Liver (tissue), 8 donors: ENCODE measurements at regions not wholly inside any gene's neighbourhood (a gene's known extent, or its start where the extent isn't known, plus 50 kb on each side); places are given as distances from the start of the nearest gene placed in this dataset.

Experiments
- DNase-seq: peaks from one replicate; pipeline ENCODE4 v3.0.0-alpha.2; 2017; ENCODE audit warnings: low spot score
- H3K27ac ChIP-seq, 2 donors: one replicate each; pipeline ENCODE4 v1.7.0; 2013; ENCODE audit warnings: inconsistent platforms in 2 of 2, low read length in 2 of 2, control low read depth in 1 of 2, low read depth in 1 of 2, mild to moderate bottlenecking in 1 of 2
- H3K27me3 ChIP-seq, 4 donors: one replicate each; pipeline versions ENCODE4 v1.6.1 to v1.7.0; 2013; ENCODE audit warnings: low read length in 3 of 4, inconsistent platforms in 1 of 4, mild to moderate bottlenecking in 1 of 4, moderate library complexity in 1 of 4; ENCODE audit not compliant: control insufficient read depth in 4 of 4, insufficient read depth in 4 of 4
- H3K36me3 ChIP-seq, 4 donors: one replicate each; pipeline versions ENCODE4 v1.6.1 to v1.7.0; 2013; ENCODE audit warnings: low read length in 3 of 4, mild to moderate bottlenecking in 3 of 4, low read depth in 1 of 4, moderate library complexity in 1 of 4; ENCODE audit not compliant: control insufficient read depth in 4 of 4, insufficient read depth in 3 of 4
- H3K4me1 ChIP-seq, 4 donors: one replicate each; pipeline versions ENCODE4 v1.6.1 to v1.7.0; 2013; ENCODE audit warnings: low read length in 3 of 4, mild to moderate bottlenecking in 3 of 4, moderate library complexity in 1 of 4; ENCODE audit not compliant: control insufficient read depth in 4 of 4, insufficient read depth in 4 of 4
- H3K4me3 ChIP-seq, 3 donors: one replicate each; pipeline versions ENCODE4 v1.6.1 to v1.7.0; 2013; ENCODE audit warnings: low read length in 3 of 3, control low read depth in 1 of 3, low read depth in 1 of 3, mild to moderate bottlenecking in 1 of 3
- H3K9ac ChIP-seq, 2 donors: one replicate each; pipeline ENCODE4 v1.7.0; 2013; ENCODE audit warnings: low read length in 2 of 2, mild to moderate bottlenecking in 2 of 2, moderate library complexity in 2 of 2, control low read depth in 1 of 2, low read depth in 1 of 2
- H3K9me3 ChIP-seq, 4 donors: one replicate each; pipeline versions ENCODE4 v1.6.1 to v1.7.0; 2013; ENCODE audit warnings: low read length in 3 of 4; ENCODE audit not compliant: control insufficient read depth in 4 of 4
- EGR1 ChIP-seq, 2 donors: IDR thresholded peaks; 2 replicates each; pipeline ENCODE4 v1.6.1; 2016 to 2018; ENCODE audit warnings: antibody characterized with exemption in 2 of 2, low read depth in 2 of 2
- FOXA1 ChIP-seq: IDR thresholded peaks from 2 replicates; pipeline ENCODE4 v1.6.1; 2016; ENCODE audit warnings: antibody characterized with exemption
- FOXA2 ChIP-seq: IDR thresholded peaks from 2 replicates; pipeline ENCODE4 v1.6.1; 2016; ENCODE audit warnings: antibody characterized with exemption
- HNF4A ChIP-seq, 2 donors: conservative IDR thresholded peaks; 2 replicates each; pipeline ENCODE4 v1.6.1; 2016; ENCODE audit warnings: antibody characterized with exemption in 2 of 2, mild to moderate bottlenecking in 2 of 2
- HNF4G ChIP-seq: IDR thresholded peaks from 2 replicates; pipeline ENCODE4 v1.6.1; 2016; ENCODE audit warnings: antibody characterized with exemption
- JUND ChIP-seq, 2 donors: IDR thresholded peaks; 2 replicates each; pipeline ENCODE4 v1.6.1; 2016; ENCODE audit warnings: antibody characterized with exemption in 2 of 2
- NR2F2 ChIP-seq: IDR thresholded peaks from 2 replicates; pipeline ENCODE4 v1.6.1; 2016; ENCODE audit warnings: antibody characterized with exemption
- RAD21 ChIP-seq, 2 donors: IDR thresholded peaks; 2 replicates each; pipeline ENCODE4 v1.6.1; 2016; ENCODE audit warnings: antibody characterized with exemption in 2 of 2, mild to moderate bottlenecking in 2 of 2
- SP1 ChIP-seq: IDR thresholded peaks from 2 replicates; pipeline ENCODE4 v1.6.1; 2018; ENCODE audit warnings: antibody characterized with exemption, mild to moderate bottlenecking
- TAF1 ChIP-seq: conservative IDR thresholded peaks from 2 replicates; pipeline ENCODE4 v1.6.1; 2016; ENCODE audit warnings: antibody characterized with exemption, mild to moderate bottlenecking
- YY1 ChIP-seq: IDR thresholded peaks from 2 replicates; pipeline ENCODE4 v1.6.1; 2016; ENCODE audit warnings: antibody characterized with exemption, mild to moderate bottlenecking
- WGBS: extraction: QIAGEN DNeasy Blood & Tissue Kit; methylation state at CpG from one replicate; pipeline ENCODE4 v1.1.7; 2013; 5-methylcytosine and 5-hydroxymethylcytosine counted together
- TF ChIP-seq, protein P1 (sequence below): IDR thresholded peaks from 2 replicates; pipeline ENCODE4 v1.6.1; 2016; ENCODE audit warnings: antibody characterized with exemption
- TF ChIP-seq, protein P2 (sequence below): IDR thresholded peaks from 2 replicates; pipeline ENCODE4 v1.6.1; 2016; ENCODE audit warnings: antibody characterized with exemption, mild to moderate bottlenecking
- TF ChIP-seq, protein P3 (sequence below): IDR thresholded peaks from 2 replicates; pipeline ENCODE4 v1.6.1; 2016; ENCODE audit warnings: antibody characterized with exemption
- TF ChIP-seq, protein P4 (sequence below): fragments of 150-350 bp; IDR thresholded peaks from 2 replicates; pipeline ENCODE4 v1.5.1; 2017; ENCODE audit warnings: improper control_type of control experiment, low read depth, low read length; ENCODE audit not compliant: missing input control
- TF ChIP-seq, protein P5 (sequence below): IDR thresholded peaks from 2 replicates; pipeline ENCODE4 v1.6.1; 2016; ENCODE audit warnings: antibody characterized with exemption
- donor health status: healthy.
- donor health status: healthy.
- donor health status: healthy.
- donor health status: healthy.
- donor health status: healthy.

DNA sequence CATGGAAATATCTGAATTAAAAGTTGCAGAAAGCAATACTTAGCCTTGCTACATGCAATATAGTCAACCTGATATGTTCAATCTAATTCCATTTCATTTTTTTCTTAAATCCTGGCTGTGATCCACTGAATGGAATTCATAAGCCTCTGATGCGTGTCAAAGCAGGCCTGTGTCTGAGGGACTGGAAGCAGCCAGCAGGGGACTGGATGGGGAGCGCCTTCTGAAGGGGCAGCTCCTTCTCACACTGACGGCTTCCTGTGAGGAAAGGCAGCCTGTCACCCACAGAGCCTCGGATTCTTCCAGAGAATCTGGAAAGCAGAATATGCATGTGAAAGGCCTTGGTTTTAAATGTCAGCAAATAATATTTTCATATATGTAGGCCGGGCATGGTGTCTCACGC is 73.5 kb downstream of the KCNF1 start (continued):
- no peak for TF ChIP-seq EGR1 (IDR thresholded peaks at IDR 0.05; ENCODE audit: low read depth in 2 of 2)
- no peak for TF ChIP-seq JUND (IDR thresholded peaks at IDR 0.05)

DNA sequence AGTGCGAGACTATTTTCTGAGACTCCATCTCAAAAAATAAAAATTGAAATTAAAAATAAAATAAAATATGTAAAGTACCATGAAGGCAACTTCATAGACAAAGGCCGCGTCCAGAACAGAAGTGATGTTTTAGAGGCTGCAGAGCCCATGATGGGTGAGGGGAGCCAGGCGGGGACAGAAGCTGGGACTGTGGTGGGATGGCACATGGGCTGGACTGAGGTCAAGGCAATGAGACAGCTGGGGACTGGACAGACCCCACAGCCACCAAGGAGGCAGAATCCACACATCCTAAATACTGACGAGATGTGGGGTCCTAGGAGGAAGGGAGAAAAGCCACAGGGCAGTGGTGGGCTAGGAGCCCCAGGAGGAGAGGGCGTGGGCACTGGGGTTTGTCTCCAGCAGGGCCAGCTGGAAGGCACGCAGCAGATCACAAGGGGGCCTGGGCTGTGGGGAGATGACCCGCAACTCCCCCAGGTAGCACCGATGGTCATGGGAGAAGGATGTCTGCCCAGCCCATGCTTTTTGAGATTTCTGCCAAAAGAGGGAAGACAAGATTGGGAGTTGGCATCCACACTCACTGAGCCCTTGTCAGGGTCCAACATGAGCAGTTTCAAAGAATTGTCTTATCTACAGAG is 74.3 kb downstream of the KCNF1 start:
- no peak overlapping the region for H3K27ac ChIP-seq
- 91% methylated on average over 9 of the region's 9 CpGs for WGBS
- H3K4me3 ChIP-seq, result no peak overlapping the region
- H3K36me3 ChIP-seq, result no peaks in the 10 kb centered on the region
- no peaks in the 10 kb centered on the region for H3K9me3 ChIP-seq
- no peak overlapping the region for H3K9ac ChIP-seq
- no peaks in the 10 kb centered on the region for H3K4me1 ChIP-seq
- TF ChIP-seq TAF1 (no peak), FOXA1 (no peak), JUND (IDR thresholded peaks at IDR 0.05) (no peak), YY1 (no peak), NR2F2 (no peak)
- TF ChIP-seq, protein P1, sequence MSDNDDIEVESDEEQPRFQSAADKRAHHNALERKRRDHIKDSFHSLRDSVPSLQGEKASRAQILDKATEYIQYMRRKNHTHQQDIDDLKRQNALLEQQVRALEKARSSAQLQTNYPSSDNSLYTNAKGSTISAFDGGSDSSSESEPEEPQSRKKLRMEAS, result no peak
- TF ChIP-seq, protein P2, sequence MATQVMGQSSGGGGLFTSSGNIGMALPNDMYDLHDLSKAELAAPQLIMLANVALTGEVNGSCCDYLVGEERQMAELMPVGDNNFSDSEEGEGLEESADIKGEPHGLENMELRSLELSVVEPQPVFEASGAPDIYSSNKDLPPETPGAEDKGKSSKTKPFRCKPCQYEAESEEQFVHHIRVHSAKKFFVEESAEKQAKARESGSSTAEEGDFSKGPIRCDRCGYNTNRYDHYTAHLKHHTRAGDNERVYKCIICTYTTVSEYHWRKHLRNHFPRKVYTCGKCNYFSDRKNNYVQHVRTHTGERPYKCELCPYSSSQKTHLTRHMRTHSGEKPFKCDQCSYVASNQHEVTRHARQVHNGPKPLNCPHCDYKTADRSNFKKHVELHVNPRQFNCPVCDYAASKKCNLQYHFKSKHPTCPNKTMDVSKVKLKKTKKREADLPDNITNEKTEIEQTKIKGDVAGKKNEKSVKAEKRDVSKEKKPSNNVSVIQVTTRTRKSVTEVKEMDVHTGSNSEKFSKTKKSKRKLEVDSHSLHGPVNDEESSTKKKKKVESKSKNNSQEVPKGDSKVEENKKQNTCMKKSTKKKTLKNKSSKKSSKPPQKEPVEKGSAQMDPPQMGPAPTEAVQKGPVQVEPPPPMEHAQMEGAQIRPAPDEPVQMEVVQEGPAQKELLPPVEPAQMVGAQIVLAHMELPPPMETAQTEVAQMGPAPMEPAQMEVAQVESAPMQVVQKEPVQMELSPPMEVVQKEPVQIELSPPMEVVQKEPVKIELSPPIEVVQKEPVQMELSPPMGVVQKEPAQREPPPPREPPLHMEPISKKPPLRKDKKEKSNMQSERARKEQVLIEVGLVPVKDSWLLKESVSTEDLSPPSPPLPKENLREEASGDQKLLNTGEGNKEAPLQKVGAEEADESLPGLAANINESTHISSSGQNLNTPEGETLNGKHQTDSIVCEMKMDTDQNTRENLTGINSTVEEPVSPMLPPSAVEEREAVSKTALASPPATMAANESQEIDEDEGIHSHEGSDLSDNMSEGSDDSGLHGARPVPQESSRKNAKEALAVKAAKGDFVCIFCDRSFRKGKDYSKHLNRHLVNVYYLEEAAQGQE, result no peak
- no peak for DNase-seq
- H3K27me3 ChIP-seq, result no peaks in the 10 kb centered on the region

DNA sequence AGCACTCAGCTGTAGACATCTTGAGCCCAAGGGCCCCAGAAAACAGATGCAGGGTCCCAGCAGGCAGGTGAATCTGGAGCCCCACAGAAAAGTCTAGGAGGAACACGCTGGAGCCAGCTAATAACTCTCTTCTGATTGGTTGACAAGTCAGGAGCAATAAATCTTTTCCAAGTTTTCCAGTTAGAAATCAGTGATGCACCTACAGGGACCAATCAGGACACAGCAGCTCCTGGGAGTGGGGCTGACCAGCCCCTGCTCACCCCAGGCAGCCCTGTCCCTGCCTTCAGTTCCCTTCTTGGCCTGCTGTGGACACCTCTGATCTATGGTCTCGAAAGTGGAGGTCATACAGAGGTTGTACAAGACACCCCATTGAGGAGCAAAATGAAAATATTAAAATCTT is 75.7 kb downstream of the KCNF1 start:
- no peaks in the 10 kb centered on the region for H3K36me3 ChIP-seq
- H3K27ac ChIP-seq, result no peak overlapping the region

More for the DNA sequence above, 75.7 kb downstream of the KCNF1 start:
- Histone ChIP-seq H3K9ac (no peak overlapping the region), H3K9me3 (no peaks in the 10 kb centered on the region), H3K27me3 (no peaks in the 10 kb centered on the region), H3K4me3 (no peak overlapping the region), H3K4me1 (no peaks in the 10 kb centered on the region)
- TF ChIP-seq, protein P2, result no peak
- TF ChIP-seq, protein P3, sequence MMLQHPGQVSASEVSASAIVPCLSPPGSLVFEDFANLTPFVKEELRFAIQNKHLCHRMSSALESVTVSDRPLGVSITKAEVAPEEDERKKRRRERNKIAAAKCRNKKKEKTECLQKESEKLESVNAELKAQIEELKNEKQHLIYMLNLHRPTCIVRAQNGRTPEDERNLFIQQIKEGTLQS, result no peak
- TF ChIP-seq HNF4G (no peak), YY1 (no peak), SP1 (no peak), NR2F2 (no peak), FOXA2 (no peak), FOXA1 (no peak), RAD21 (IDR thresholded peaks at IDR 0.05) (no peak), HNF4A (conservative IDR thresholded peaks at IDR 0.05) (no peak)
- TF ChIP-seq, protein P4, sequence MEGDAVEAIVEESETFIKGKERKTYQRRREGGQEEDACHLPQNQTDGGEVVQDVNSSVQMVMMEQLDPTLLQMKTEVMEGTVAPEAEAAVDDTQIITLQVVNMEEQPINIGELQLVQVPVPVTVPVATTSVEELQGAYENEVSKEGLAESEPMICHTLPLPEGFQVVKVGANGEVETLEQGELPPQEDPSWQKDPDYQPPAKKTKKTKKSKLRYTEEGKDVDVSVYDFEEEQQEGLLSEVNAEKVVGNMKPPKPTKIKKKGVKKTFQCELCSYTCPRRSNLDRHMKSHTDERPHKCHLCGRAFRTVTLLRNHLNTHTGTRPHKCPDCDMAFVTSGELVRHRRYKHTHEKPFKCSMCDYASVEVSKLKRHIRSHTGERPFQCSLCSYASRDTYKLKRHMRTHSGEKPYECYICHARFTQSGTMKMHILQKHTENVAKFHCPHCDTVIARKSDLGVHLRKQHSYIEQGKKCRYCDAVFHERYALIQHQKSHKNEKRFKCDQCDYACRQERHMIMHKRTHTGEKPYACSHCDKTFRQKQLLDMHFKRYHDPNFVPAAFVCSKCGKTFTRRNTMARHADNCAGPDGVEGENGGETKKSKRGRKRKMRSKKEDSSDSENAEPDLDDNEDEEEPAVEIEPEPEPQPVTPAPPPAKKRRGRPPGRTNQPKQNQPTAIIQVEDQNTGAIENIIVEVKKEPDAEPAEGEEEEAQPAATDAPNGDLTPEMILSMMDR, result no peak
- TF ChIP-seq, protein P5, sequence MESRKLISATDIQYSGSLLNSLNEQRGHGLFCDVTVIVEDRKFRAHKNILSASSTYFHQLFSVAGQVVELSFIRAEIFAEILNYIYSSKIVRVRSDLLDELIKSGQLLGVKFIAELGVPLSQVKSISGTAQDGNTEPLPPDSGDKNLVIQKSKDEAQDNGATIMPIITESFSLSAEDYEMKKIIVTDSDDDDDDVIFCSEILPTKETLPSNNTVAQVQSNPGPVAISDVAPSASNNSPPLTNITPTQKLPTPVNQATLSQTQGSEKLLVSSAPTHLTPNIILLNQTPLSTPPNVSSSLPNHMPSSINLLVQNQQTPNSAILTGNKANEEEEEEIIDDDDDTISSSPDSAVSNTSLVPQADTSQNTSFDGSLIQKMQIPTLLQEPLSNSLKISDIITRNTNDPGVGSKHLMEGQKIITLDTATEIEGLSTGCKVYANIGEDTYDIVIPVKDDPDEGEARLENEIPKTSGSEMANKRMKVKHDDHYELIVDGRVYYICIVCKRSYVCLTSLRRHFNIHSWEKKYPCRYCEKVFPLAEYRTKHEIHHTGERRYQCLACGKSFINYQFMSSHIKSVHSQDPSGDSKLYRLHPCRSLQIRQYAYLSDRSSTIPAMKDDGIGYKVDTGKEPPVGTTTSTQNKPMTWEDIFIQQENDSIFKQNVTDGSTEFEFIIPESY, result no peak
- no peak for DNase-seq
- WGBS, result 81% methylated on average over 2 of the region's 2 CpGs
